ENCODE measurements at regions not wholly inside any gene's neighbourhood (a gene's known extent, or its start where the extent isn't known, plus 50 kb on each side); places are given as distances from the start of the nearest gene placed in this dataset.

DNA sequence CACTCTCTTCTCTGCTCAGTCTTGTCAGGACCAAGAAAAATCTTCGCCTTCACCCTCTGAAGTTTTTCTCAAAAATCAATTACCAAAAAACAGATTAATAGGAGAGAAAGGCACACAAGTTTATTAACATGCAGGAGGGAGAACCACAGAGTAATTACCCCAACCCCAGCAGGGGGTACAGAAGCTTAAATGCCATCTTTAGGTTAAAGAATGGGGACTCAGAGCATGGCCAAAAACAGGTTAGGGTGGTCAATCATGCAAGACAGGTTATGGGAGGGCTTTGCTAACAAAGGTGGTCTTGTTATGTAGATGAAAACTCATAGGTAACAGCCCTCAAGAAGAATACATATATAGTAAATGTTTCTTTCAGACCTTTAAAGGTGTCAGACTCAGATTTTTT lies 100.5 kb upstream of the BTN3A2 start:
- TF ChIP-seq, protein P1, sequence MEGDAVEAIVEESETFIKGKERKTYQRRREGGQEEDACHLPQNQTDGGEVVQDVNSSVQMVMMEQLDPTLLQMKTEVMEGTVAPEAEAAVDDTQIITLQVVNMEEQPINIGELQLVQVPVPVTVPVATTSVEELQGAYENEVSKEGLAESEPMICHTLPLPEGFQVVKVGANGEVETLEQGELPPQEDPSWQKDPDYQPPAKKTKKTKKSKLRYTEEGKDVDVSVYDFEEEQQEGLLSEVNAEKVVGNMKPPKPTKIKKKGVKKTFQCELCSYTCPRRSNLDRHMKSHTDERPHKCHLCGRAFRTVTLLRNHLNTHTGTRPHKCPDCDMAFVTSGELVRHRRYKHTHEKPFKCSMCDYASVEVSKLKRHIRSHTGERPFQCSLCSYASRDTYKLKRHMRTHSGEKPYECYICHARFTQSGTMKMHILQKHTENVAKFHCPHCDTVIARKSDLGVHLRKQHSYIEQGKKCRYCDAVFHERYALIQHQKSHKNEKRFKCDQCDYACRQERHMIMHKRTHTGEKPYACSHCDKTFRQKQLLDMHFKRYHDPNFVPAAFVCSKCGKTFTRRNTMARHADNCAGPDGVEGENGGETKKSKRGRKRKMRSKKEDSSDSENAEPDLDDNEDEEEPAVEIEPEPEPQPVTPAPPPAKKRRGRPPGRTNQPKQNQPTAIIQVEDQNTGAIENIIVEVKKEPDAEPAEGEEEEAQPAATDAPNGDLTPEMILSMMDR (IDR thresholded peaks at IDR 0.05), result no peak
- Mint-ChIP-seq H3K36me3 (ENCODE audit: low read depth) (peaks cover 4% of the 10 kb centered on the region), H3K4me1 (ENCODE audit: low read depth) (peaks cover 2% of the 10 kb centered on the region), H3K4me3 (ENCODE audit: unreplicated experiment) (no peak overlapping the region), H3K9me3 (ENCODE audit: low read depth) (no peaks in the 10 kb centered on the region), H3K27me3 (ENCODE audit: low read depth) (no peaks in the 10 kb centered on the region), H3K27ac (ENCODE audit: unreplicated experiment) (no peak overlapping the region)
- DNase-seq (ENCODE audit: low spot score), result no peak

DNA sequence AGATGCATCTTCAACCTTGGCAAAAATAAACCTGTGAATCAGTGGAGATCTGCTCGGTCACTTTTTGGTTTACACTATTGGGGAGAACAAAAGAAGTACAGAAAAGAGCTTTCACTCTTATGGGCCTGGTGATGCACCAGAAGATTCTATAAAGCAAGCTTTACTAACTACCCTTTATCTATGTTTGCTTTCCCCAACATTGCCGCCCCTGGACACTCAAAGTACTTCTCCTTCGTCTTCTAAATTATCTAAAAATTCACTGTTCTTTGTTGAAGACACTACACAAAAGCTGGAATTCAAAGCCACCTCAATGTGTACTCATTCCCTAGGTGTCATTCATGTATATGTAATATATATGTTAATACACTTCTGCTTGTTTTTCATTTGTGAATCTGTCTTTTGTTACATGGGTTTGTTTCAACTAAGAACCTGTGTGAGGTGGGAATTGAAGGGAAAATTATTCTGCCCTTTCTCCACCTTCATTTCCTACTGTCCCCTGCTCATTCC lies 97.9 kb upstream of the BTN3A2 start:
- DNase-seq (ENCODE audit: low spot score), result no peak
- TF ChIP-seq, protein P1 (IDR thresholded peaks at IDR 0.05), result no peak
- H3K27me3 Mint-ChIP-seq (ENCODE audit: low read depth), result no peaks in the 10 kb centered on the region
- no peaks in the 10 kb centered on the region for H3K36me3 Mint-ChIP-seq (ENCODE audit: low read depth)
- H3K4me3 Mint-ChIP-seq (ENCODE audit: unreplicated experiment), result no peak overlapping the region
- no peak overlapping the region for H3K27ac Mint-ChIP-seq (ENCODE audit: unreplicated experiment)
- H3K4me1 Mint-ChIP-seq (ENCODE audit: low read depth), result peaks cover 24% of the 10 kb centered on the region
- no peaks in the 10 kb centered on the region for H3K9me3 Mint-ChIP-seq (ENCODE audit: low read depth)

DNA sequence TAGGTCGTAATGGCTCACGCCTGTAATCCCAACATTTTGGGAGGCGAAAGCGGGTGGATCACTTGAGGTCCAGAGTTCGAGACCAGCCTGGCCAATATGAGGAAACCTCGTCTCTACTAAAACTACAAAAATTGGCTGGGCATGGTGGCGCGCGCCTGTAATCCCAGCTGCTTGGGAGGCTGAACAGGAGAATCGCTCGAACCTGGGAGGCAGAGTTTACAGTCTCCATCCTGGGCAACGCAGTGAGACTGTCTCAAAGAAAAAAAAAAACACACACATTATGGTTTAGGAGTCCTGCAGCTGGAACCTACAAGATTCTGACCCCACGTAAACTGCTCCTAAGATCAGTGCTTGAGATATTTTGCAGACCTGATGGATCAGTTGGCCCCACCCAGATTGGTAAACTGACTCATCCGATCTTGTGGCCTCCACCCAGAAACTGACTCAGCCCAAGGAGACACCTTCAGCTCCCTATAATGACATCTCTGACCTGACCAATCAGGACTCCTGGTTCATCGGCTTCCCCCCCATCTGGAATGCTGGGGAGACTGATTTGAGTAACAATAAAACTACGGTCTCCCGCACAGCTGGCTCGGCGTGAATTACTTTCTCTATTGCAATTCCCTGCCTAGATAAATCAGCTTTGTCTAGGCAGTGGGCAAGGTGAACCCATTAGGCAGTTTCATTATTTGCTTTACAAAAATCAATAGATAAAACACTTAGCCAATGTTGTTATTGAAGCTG lies 96.2 kb upstream of the BTN3A2 start:
- TF ChIP-seq, protein P1 (IDR thresholded peaks at IDR 0.05), result no peak
- no peak for DNase-seq (ENCODE audit: low spot score)
- no peaks in the 10 kb centered on the region for H3K9me3 Mint-ChIP-seq (ENCODE audit: low read depth)
- no peaks in the 10 kb centered on the region for H3K36me3 Mint-ChIP-seq (ENCODE audit: low read depth)
- no peak overlapping the region for H3K27ac Mint-ChIP-seq (ENCODE audit: unreplicated experiment)
- no peaks in the 10 kb centered on the region for H3K27me3 Mint-ChIP-seq (ENCODE audit: low read depth)
- no peak overlapping the region for H3K4me3 Mint-ChIP-seq (ENCODE audit: unreplicated experiment)
- H3K4me1 Mint-ChIP-seq (ENCODE audit: low read depth), result peaks cover 27% of the 10 kb centered on the region

DNA sequence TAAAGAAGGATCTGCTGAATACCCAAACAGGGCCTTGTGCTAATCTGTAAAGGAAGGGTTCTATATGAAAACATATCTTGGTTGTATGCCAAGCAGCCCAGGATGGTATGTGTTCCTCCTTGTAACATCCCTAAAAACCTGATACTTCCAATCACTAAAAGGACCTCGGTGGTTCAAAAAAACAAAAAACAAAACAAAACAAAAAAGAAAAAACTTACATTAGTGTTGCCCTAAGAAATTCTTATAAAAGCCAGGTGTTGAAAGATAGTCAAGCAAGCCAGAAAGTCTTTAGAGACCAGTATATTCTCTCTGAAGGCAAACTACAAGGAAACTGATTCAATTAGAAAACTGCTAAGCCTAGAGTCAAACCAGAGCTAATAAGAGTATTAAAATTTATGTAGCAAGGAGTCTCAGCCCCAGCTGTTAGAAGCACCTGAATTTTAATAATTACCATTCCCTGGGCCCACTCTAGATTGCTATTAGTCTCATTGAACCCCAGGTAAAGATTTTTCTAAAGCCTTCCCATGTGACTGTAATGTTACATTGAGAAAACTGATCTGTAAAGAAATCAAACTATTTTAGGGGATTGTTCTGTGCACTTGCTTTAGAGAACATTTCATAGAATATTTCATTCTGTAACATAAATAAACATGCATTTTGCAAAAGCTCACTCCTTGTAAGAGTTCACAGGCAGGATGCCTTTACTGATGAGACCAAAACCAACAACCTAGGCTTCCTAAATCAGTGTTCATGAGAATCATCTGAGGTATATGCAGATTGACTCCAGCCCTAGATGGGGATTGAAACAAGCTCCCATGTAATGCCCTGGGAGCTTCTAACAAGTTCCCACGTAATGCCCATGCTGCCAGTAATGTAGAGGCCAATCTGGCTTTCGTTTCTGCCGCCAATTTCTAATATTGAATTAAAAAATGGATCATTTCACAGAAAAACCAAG lies 95.2 kb upstream of the BTN3A2 start:
- Mint-ChIP-seq H3K4me3 (ENCODE audit: unreplicated experiment) (no peak overlapping the region), H3K36me3 (ENCODE audit: low read depth) (no peaks in the 10 kb centered on the region), H3K27ac (ENCODE audit: unreplicated experiment) (peak overlapping the region; percentile 71), H3K4me1 (ENCODE audit: low read depth) (peaks cover 27% of the 10 kb centered on the region), H3K27me3 (ENCODE audit: low read depth) (no peaks in the 10 kb centered on the region), H3K9me3 (ENCODE audit: low read depth) (no peaks in the 10 kb centered on the region)
- TF ChIP-seq, protein P1 (IDR thresholded peaks at IDR 0.05), result no peak
- DNase-seq (ENCODE audit: low spot score), result no peak

DNA sequence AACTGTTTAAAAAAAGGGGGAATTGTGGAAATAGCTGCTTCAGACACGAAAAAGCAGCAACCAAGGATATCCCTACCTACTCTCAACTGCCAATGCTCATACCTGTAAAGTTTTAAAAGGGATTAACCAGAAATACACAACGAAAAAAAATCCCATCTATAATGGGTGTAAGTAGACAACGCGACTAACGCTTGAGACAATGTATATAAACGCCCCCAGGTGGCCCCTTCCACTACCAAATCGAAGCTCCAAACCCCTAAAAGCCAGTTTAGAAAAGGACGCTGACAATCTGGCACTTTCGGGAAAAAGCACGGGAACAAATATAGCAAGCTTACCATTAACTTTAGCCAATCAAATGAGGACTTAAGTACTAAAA lies 94.5 kb upstream of the BTN3A2 start:
- Mint-ChIP-seq H3K36me3 (ENCODE audit: low read depth) (no peaks in the 10 kb centered on the region), H3K27ac (ENCODE audit: unreplicated experiment) (peak overlapping the region; percentile 71), H3K4me3 (ENCODE audit: unreplicated experiment) (no peak overlapping the region), H3K4me1 (ENCODE audit: low read depth) (peaks cover 27% of the 10 kb centered on the region), H3K9me3 (ENCODE audit: low read depth) (no peaks in the 10 kb centered on the region), H3K27me3 (ENCODE audit: low read depth) (no peaks in the 10 kb centered on the region)
- DNase-seq (ENCODE audit: low spot score), result no peak
- TF ChIP-seq, protein P1 (IDR thresholded peaks at IDR 0.05), result peak; percentile 38
